ENCODE measurements at regions not wholly inside any gene's neighbourhood (a gene's known extent, or its start where the extent isn't known, plus 50 kb on each side); places are given as distances from the start of the nearest gene placed in this dataset.
"Not testable (repeated sequence)": the region's sequence is repeated elsewhere in the genome, so short reads cannot be mapped to it uniquely, and the experiment has no call there.

DNA sequence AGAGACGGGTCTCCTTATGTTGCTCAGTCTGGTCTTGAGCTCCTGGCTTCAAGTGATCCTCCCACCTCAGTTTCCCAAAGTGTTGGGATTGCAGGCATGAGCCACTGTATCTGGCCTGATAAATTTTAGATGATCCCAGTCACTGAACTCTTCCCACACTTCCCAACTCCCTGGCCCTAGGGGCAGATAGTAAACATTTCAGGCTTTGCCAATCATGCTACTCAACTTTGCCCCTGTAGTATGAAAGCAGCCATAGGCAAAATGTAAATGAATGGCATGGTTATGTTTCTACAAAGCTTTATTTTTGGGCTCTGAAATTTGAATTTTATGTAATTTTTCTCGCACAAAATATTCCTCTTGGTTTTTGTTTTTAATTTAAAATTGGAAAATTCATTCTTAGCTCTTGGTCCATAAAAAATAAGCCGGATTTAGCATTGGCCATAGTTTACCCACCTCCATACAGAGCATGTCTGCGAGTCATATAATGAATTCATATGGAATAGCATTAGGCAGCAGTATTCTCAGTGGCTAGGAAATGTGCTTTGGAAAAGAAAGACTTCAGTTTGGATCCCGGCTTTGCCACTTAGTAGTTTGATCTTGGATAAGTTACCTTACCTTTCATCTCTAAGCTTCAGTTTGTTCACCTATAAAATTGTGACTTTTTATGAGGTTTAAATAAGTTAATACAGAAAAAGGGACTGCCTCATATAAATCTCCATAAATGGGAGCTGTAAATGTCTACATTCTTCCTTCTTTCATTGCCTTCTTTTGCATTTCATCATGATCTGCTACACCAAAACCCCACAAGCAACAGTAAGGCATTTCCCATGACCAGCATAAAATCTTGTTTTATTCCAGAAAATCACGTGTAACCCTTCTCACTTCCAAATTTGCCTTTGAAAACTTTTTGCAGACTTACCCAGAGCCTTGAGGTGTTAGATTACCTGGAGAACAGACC, 360.3 kb upstream of the TPM1 start:
- intact Hi-C loops (cut with DNase I; ENCODE audit: low total_unique reads), result no loop called here
- no peaks in the 10 kb centered on the region for H3K4me1 ChIP-seq
- peaks cover 0 to 5% (median 0%) of the 10 kb centered on the region in 8 donors for H3K9me3 ChIP-seq
- H3K4me3 ChIP-seq, result no peak overlapping the region
- no peaks in the 10 kb centered on the region for H3K27me3 ChIP-seq (replicated peaks in 1 of 7)
- no peak overlapping the region for H3K27ac ChIP-seq
- 86 to 97% (median 92%) methylated on average over 6 of the region's 6 CpGs for WGBS, 5 donors
- TF ChIP-seq POLR2AphosphoS5 (IDR thresholded peaks at IDR 0.05) (no peak), POLR2A (IDR thresholded peaks at IDR 0.05) (no peak)
- TF ChIP-seq, protein P1, sequence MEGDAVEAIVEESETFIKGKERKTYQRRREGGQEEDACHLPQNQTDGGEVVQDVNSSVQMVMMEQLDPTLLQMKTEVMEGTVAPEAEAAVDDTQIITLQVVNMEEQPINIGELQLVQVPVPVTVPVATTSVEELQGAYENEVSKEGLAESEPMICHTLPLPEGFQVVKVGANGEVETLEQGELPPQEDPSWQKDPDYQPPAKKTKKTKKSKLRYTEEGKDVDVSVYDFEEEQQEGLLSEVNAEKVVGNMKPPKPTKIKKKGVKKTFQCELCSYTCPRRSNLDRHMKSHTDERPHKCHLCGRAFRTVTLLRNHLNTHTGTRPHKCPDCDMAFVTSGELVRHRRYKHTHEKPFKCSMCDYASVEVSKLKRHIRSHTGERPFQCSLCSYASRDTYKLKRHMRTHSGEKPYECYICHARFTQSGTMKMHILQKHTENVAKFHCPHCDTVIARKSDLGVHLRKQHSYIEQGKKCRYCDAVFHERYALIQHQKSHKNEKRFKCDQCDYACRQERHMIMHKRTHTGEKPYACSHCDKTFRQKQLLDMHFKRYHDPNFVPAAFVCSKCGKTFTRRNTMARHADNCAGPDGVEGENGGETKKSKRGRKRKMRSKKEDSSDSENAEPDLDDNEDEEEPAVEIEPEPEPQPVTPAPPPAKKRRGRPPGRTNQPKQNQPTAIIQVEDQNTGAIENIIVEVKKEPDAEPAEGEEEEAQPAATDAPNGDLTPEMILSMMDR (IDR thresholded peaks at IDR 0.05 in 8 of 11, conservative IDR thresholded peaks at IDR 0.05 in 3 of 11), result no peak
- H3K36me3 ChIP-seq, result no peaks in the 10 kb centered on the region
- DNase-seq, result no peak

DNA sequence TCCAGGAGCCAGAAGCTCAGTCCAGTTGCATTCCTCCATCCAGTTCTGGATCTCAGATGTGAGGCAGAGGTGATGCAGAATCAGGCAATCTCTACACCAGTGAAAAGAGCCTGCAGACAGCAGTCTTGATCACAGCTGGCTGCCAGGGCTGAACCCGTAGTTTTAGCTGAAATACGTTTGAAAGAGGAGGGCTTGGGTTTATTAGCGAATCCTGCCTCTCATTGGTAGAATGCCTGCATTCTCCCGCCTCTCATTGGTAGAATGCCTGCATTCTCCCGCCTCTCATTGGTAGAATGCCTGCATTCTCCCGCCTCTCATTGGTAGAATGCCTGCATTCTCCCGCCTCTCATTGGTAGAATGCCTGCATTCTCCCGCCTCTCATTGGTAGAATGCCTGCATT, 359.4 kb upstream of the TPM1 start:
- H3K9me3 ChIP-seq; H3K4me3 ChIP-seq; intact Hi-C loops (cut with DNase I; ENCODE audit: low total_unique reads); H3K27ac ChIP-seq; H3K36me3 ChIP-seq; DNase-seq; H3K4me1 ChIP-seq; H3K27me3 ChIP-seq (replicated peaks in 1 of 7): not testable (repeated sequence)
- 88 to 98% (median 95%) methylated on average over 7 to 8 of the region's 8 CpGs for WGBS, 5 donors

DNA sequence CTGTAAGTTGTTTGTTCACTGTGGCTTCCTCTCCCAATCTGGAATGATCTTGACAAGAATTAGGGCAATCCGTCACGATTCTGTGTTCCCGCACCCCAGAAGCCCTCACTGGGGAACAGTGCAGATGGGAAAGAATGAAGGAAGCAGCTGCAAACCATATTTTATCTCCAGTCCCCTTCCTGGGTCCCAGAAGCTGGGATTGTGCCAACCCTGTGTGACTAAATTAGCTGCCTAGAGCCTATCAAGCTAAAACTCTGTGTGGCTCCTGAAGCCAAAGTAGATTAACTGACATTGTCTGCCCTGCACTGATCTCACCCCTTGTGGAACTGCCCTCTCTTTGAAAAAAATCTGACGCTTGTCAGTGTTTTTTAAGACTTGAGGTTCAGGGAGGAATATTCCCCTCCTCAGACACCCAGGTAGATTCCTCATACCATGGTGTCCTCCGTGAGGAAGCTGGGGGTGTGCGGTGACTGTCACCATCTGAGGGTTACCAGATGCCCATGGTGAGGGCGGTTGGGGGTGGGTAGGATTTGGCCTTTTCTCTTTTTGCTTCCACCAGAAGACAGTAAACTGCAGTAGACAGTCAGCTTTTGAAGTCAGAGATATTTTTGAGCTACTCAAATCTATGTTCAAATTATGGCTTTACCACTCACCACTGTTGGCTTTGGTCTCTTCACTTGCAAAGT, 358.3 kb upstream of the TPM1 start:
- H3K27ac ChIP-seq, result no peak overlapping the region
- DNase-seq, result no peak
- intact Hi-C loops (cut with DNase I; ENCODE audit: low total_unique reads), result no loop called here
- peaks cover 0 to 5% (median 0%) of the 10 kb centered on the region in 8 donors for H3K9me3 ChIP-seq
- no peaks in the 10 kb centered on the region for H3K36me3 ChIP-seq
- TF ChIP-seq POLR2A (IDR thresholded peaks at IDR 0.05) (no peak), POLR2AphosphoS5 (IDR thresholded peaks at IDR 0.05) (no peak)
- TF ChIP-seq, protein P1 (IDR thresholded peaks at IDR 0.05 in 8 of 11, conservative IDR thresholded peaks at IDR 0.05 in 3 of 11), result no peak
- no peak overlapping the region for H3K4me3 ChIP-seq
- WGBS, 5 donors, result 91 to 96% (median 92%) methylated on average over 7 of the region's 7 CpGs
- H3K27me3 ChIP-seq (replicated peaks in 1 of 7), result no peaks in the 10 kb centered on the region
- H3K4me1 ChIP-seq, result no peaks in the 10 kb centered on the region

DNA sequence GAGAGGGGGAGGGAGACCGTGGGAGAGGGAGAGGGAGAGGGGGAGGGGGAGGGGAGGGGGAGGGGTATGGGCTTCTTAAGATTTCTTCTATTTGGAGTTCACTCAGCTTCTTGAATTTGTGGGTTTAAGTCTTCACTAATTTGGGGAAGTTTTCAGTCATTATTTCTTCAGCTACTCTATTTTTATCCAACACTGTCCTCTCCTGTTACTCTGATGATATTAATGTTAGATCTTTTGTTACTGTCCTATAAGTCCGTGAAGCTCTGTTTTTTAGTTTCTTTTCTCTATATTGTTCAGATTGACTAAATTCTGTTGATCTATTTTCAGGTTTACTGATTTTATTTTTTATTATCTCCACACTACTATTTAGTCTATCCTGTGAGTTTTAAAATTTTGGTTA, 351.5 kb upstream of the TPM1 start:
- no peaks in the 10 kb centered on the region for H3K27me3 ChIP-seq (replicated peaks in 1 of 7)
- no peaks in the 10 kb centered on the region for H3K9me3 ChIP-seq
- no peaks in the 10 kb centered on the region for H3K36me3 ChIP-seq
- WGBS, 5 donors, result 59 to 76% (median 73%) methylated on average over 1 to 2 of the region's 2 CpGs
- H3K4me1 ChIP-seq, result no peaks in the 10 kb centered on the region
- intact Hi-C loops (cut with DNase I; ENCODE audit: low total_unique reads), result no loop called here
- no peak overlapping the region for H3K4me3 ChIP-seq
- no peak overlapping the region for H3K27ac ChIP-seq
- no peak for DNase-seq
- TF ChIP-seq POLR2AphosphoS5 (IDR thresholded peaks at IDR 0.05) (no peak), POLR2A (IDR thresholded peaks at IDR 0.05) (no peak)
- TF ChIP-seq, protein P1 (IDR thresholded peaks at IDR 0.05 in 8 of 11, conservative IDR thresholded peaks at IDR 0.05 in 3 of 11), result no peak
